ENCODE measurements at regions not wholly inside any gene's neighbourhood (a gene's known extent, or its start where the extent isn't known, plus 50 kb on each side); places are given as distances from the start of the nearest gene placed in this dataset.

DNA sequence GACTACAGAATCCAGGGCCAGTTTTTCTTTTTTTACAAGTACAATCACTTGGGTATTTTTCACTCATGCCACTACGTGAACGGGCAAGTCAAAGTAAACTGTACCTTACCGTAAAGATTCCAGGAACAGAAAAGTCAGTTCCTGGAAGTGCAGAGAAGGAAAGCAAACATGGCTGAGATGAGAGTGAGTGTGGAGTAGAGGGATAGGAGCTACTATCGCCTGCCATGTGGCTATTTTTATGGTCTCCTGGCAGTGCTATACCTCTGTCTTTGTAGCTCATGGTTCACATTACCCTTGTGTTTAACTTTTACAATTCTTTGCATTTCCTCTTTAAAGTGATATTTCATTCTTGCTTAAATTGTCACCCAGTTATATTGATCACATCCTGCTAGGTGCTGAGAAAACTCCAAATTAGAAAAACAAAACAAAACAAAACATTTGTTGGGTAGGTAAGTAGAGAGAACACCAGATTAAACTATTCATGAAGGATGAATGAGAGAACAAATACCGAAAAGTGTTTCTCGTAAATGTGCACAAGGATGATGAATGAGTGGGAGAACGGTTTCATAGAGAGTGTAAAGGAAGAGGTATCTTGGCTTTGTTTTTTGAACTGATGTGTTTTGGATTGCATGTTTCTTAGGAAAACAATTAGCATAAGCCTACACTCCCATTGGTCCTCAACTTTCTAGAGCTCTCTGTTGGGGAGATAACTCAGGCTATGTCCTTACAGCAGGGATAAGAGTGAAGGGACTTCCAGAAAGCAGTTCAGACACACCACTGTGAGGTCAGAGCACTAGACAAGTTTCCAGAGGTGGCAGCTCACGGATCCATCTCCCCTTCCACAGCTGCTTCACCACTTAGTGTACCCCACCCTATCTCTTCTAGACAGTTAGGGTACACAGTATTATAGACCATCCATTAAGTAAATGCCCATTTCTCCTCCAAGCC, 163.7 kb downstream of the IPO8 start:
- POLR2A ChIA-PET = no interaction called here
- H3K9me3 ChIP-seq (ENCODE audit: control insufficient read depth, insufficient read depth, low read depth, low read length) = no peaks in the 10 kb centered on the region
- no peak overlapping the region for H3K27ac ChIP-seq (ENCODE audit: extremely low read depth, low read depth, low read length)
- H3K4me1 ChIP-seq (ENCODE audit: control insufficient read depth, insufficient read depth, low read length) = no peaks in the 10 kb centered on the region
- TF ChIP-seq, protein P1, sequence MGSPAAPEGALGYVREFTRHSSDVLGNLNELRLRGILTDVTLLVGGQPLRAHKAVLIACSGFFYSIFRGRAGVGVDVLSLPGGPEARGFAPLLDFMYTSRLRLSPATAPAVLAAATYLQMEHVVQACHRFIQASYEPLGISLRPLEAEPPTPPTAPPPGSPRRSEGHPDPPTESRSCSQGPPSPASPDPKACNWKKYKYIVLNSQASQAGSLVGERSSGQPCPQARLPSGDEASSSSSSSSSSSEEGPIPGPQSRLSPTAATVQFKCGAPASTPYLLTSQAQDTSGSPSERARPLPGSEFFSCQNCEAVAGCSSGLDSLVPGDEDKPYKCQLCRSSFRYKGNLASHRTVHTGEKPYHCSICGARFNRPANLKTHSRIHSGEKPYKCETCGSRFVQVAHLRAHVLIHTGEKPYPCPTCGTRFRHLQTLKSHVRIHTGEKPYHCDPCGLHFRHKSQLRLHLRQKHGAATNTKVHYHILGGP (tag by site-specific recombination; IDR thresholded peaks at IDR 0.05) = peak; percentile 75
- TF ChIP-seq ZNF501 (tag by site-specific recombination; IDR thresholded peaks at IDR 0.05) (no peak), ZNF335 (tag by site-specific recombination; conservative IDR thresholded peaks at IDR 0.05) (0 out of 2 replicates have a peak, but pooled peaks have one; percentile 9)
- no peaks in the 10 kb centered on the region for H3K36me3 ChIP-seq (ENCODE audit: control insufficient read depth in 2 of 2, insufficient read depth in 1 of 2, low read length in 2 of 2)
- CTCF ChIA-PET = no interaction called here
- H3K4me3 ChIP-seq (ENCODE audit: low read depth, low read length) = no peak overlapping the region

DNA sequence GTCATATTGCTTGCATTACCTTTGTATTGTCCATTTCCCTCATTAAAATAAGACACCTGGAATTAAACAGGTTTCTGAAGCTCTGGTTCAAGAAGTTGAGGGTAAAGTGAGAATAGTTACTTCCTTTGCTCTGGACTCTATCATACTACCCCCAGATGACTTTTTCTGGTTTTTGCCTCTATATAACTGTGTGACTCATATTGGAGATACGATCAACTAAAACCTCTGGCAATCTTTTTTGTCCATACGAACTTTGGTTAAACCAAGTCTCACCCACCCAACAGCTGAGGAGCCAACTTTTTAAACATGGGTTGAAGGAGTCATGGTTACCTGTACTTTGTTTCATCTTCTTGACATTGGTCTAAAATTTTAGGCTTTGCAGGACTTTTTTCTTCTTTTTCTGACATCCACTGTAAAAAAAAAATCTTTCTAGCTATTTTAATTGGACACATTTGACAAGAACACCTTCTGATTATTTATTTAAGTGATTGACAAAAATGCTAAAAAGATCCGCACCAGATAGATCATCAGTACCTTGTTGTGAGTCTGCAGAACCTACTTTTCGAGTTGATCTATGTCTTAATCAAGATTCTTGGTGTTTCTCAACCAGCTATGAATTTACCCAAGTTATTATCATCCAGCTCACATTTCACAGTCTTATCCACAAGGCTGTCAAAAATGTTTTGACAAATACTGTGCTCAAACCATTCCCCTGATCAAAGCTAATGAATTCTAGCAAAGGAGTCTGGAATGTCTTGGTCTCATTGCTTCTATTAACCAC, 166.0 kb downstream of the IPO8 start:
- Histone ChIP-seq H3K9me3 (ENCODE audit: control insufficient read depth, insufficient read depth, low read depth, low read length) (no peaks in the 10 kb centered on the region), H3K36me3 (ENCODE audit: control insufficient read depth in 2 of 2, insufficient read depth in 1 of 2, low read length in 2 of 2) (no peaks in the 10 kb centered on the region), H3K4me1 (ENCODE audit: control insufficient read depth, insufficient read depth, low read length) (no peaks in the 10 kb centered on the region), H3K27ac (ENCODE audit: extremely low read depth, low read depth, low read length) (no peak overlapping the region), H3K4me3 (ENCODE audit: low read depth, low read length) (no peak overlapping the region)
- TF ChIP-seq, protein P2, sequence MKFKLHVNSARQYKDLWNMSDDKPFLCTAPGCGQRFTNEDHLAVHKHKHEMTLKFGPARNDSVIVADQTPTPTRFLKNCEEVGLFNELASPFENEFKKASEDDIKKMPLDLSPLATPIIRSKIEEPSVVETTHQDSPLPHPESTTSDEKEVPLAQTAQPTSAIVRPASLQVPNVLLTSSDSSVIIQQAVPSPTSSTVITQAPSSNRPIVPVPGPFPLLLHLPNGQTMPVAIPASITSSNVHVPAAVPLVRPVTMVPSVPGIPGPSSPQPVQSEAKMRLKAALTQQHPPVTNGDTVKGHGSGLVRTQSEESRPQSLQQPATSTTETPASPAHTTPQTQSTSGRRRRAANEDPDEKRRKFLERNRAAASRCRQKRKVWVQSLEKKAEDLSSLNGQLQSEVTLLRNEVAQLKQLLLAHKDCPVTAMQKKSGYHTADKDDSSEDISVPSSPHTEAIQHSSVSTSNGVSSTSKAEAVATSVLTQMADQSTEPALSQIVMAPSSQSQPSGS (tag by site-specific recombination; IDR thresholded peaks at IDR 0.05; ENCODE audit: low read depth) = no peak
- no peak for TF ChIP-seq KLF8 (tag by site-specific recombination; IDR thresholded peaks at IDR 0.05)
- no peak for TF ChIP-seq ZNF221 (tag by site-specific recombination; IDR thresholded peaks at IDR 0.05; ENCODE audit: borderline replicate concordance)
- no peak for TF ChIP-seq ZSCAN16 (tag by site-specific recombination; IDR thresholded peaks at IDR 0.05)
- TF ChIP-seq, protein P3, sequence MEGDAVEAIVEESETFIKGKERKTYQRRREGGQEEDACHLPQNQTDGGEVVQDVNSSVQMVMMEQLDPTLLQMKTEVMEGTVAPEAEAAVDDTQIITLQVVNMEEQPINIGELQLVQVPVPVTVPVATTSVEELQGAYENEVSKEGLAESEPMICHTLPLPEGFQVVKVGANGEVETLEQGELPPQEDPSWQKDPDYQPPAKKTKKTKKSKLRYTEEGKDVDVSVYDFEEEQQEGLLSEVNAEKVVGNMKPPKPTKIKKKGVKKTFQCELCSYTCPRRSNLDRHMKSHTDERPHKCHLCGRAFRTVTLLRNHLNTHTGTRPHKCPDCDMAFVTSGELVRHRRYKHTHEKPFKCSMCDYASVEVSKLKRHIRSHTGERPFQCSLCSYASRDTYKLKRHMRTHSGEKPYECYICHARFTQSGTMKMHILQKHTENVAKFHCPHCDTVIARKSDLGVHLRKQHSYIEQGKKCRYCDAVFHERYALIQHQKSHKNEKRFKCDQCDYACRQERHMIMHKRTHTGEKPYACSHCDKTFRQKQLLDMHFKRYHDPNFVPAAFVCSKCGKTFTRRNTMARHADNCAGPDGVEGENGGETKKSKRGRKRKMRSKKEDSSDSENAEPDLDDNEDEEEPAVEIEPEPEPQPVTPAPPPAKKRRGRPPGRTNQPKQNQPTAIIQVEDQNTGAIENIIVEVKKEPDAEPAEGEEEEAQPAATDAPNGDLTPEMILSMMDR (tag by site-specific recombination; IDR thresholded peaks at IDR 0.05) = no peak
- TF ChIP-seq, protein P4, sequence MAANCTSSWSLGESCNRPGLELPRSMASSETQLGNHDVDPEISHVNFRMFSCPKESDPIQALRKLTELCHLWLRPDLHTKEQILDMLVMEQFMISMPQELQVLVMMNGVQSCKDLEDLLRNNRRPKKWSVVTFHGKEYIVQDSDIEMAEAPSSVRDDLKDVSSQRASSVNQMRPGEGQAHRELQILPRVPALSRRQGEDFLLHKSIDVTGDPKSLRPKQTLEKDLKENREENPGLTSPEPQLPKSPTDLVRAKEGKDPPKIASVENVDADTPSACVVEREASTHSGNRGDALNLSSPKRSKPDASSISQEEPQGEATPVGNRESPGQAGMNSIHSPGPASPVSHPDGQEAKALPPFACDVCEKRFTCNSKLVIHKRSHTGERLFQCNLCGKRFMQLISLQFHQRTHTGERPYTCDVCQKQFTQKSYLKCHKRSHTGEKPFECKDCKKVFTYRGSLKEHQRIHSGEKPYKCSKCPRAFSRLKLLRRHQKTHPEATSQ (tag by site-specific recombination; IDR thresholded peaks at IDR 0.05) = no peak
- TF ChIP-seq ZNF660 (tag by site-specific recombination; IDR thresholded peaks at IDR 0.05) = no peak
- no peak for TF ChIP-seq ZNF23 (tag by site-specific recombination; IDR thresholded peaks at IDR 0.05; ENCODE audit: borderline replicate concordance)
- no peak for TF ChIP-seq ZNF423 (tag by site-specific recombination; IDR thresholded peaks at IDR 0.05)
- no peak for TF ChIP-seq EGR2 (tag by site-specific recombination; IDR thresholded peaks at IDR 0.05; ENCODE audit: low read depth)
- no peak for TF ChIP-seq ZNF341 (tag by site-specific recombination; IDR thresholded peaks at IDR 0.05; ENCODE audit: low read depth)
- TF ChIP-seq, protein P1 (tag by site-specific recombination; IDR thresholded peaks at IDR 0.05) = no peak
- TF ChIP-seq, protein P5, sequence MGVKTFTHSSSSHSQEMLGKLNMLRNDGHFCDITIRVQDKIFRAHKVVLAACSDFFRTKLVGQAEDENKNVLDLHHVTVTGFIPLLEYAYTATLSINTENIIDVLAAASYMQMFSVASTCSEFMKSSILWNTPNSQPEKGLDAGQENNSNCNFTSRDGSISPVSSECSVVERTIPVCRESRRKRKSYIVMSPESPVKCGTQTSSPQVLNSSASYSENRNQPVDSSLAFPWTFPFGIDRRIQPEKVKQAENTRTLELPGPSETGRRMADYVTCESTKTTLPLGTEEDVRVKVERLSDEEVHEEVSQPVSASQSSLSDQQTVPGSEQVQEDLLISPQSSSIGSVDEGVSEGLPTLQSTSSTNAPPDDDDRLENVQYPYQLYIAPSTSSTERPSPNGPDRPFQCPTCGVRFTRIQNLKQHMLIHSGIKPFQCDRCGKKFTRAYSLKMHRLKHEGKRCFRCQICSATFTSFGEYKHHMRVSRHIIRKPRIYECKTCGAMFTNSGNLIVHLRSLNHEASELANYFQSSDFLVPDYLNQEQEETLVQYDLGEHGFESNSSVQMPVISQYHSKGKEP (tag by site-specific recombination; IDR thresholded peaks at IDR 0.05) = no peak
- TF ChIP-seq ZNF626 (tag by site-specific recombination; IDR thresholded peaks at IDR 0.05) = no peak
- TF ChIP-seq ZNF19 (tag by site-specific recombination; IDR thresholded peaks at IDR 0.05; ENCODE audit: low read depth) = no peak
- TF ChIP-seq ZNF843 (tag by site-specific recombination; IDR thresholded peaks at IDR 0.05) = no peak
- TF ChIP-seq ZNF670 (tag by site-specific recombination; IDR thresholded peaks at IDR 0.05; ENCODE audit: low read depth) = no peak
- TF ChIP-seq ZNF473 (tag by site-specific recombination; IDR thresholded peaks at IDR 0.05) = no peak
- no peak for TF ChIP-seq ZNF248 (tag by site-specific recombination; IDR thresholded peaks at IDR 0.05)
- CTCF ChIA-PET = interaction anchor here (0.7 kb wide), 1 partner anchor 359 kb away, joined by 3 read pairs; no protein-coding TSS in a partner anchor
- POLR2A ChIA-PET = no interaction called here

All from HEK293 (cell line).